OCI-LY3 (cell line): ENCODE measurements at regions not wholly inside any gene's neighbourhood (a gene's known extent, or its start where the extent isn't known, plus 50 kb on each side); places are given as distances from the start of the nearest gene placed in this dataset.

Source experiments
- CTCF ChIP-seq: fragments of 200-600, 300-600 bp; sonication (generic); IDR thresholded peaks from 2 replicates; pipeline ENCODE4 v1.5.1; 2014; ENCODE audit warnings: antibody characterized with exemption, low read length, low read depth
- EZH2phosphoT487 ChIP-seq: fragments of 200-600 bp; shearing (Covaris generic); IDR thresholded peaks from 2 replicates; pipeline ENCODE4 v1.6.1; 2018; ENCODE audit warnings: antibody characterized with exemption, mixed run types, low read depth

- no peak for TF ChIP-seq CTCF
- no peak for TF ChIP-seq EZH2phosphoT487
Measured at GRCh38 chr11:45754741-45755140, 50.2 kb upstream of the SLC35C1 start.
